GM19463 (cell line): ENCODE measurements at regions not wholly inside any gene's neighbourhood (a gene's known extent, or its start where the extent isn't known, plus 50 kb on each side); places are given as distances from the start of the nearest gene placed in this dataset.
A peak's percentile ranks its signal among the peaks of the same experiment; 100 is the strongest.
"Not testable (repeated sequence)": the region's sequence is repeated elsewhere in the genome, so short reads cannot be mapped to it uniquely, and the experiment has no call there.

Experiments used
- ATAC-seq: cut with Tn5 transposase; IDR thresholded peaks from one replicate; pipeline ENCODE4 v1.9.1; 2021; ENCODE audit warnings: mild to moderate bottlenecking, moderate library complexity; ENCODE audit not compliant: unreplicated experiment

DNA sequence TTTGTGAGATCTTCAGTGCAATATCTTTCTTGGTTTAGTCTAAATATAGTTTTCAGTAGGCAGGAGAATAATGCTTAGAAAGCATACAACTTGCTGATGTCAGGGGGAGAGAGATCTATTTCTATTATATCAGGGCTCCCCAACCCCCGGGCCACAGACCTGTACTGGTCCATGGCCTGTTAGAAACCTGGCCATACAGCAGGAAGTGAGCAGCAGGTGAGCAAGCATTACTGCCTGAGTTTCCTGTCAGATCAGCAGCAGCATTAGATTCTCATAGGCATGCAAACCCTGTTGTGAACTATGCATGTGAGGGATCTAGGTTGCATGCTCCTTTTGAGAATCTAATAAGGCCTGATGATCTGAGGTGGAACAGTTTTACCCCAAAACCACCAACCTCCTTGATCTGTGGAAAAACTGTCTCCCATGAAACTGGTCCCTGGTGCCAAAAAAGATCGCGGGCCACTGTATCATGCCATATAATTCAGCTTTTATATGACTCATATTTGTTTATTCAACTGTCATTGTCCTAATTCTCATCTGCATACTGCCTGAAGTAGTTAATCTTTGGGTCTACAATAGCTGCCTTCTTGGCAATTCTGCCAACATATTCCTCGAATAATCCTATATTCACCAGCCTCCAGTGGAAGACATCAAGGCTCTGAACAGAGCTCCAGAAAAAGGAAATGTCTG lies 163.6 kb upstream of the DYRK2 start:
- no peak for ATAC-seq

DNA sequence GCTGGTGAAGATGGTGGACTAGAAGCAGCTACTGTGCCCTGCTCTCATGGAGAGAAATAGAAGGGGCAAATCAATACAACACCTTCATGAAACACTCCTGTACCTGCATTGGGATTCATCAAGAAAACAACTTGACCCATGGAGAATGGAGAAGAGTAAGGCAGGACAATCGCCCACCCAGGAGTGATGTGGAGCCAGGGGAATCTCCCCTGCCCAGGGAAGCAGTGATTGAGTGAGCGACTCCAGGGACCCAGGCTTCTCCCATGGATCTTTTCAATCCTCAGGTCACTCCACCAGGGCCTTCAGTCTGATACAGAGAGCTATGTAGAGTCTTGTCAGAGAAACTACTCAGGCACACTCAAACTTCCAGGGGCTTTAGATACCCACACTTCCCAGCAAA lies 161.9 kb upstream of the DYRK2 start:
- ATAC-seq, result no peak

DNA sequence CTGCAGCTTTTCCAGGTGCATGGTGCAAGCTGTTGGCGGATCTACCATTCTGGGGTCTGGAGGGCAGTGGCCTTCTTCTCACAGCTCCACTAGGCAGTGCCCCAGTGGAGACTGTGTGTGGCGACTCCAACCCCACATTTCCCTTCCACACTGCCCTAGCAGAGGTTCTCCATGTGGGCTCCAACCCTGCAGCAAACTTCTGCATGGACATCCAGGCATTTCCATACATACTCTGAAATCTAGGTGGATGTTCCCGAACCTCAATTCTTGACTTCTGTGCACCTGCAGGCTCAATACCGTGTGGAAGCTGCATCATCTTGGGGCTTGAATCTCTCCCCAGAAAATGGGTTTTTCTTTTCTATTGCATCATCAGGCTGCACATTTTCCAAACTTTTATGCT lies 160.2 kb upstream of the DYRK2 start:
- not testable (repeated sequence) for ATAC-seq

DNA sequence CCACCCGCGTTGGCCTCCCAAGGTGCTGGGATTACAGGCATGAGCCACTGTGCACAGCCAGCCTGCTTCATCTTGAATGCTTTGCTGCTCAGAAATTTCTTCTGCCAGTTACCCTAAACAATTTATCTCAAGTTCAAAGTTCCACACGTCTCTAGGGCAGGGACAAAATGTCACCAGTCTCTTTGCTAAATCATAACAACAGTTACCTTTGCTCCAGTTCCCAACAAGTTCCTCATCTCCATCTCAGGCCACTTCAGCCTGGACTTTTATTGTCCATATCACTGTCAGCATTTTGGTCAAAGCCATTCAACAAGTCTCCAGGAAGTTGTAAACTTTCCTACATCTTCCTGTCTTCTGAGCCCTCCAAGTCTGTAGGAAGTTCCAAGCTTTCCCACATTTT lies 159.5 kb upstream of the DYRK2 start:
- ATAC-seq, result no peak

DNA sequence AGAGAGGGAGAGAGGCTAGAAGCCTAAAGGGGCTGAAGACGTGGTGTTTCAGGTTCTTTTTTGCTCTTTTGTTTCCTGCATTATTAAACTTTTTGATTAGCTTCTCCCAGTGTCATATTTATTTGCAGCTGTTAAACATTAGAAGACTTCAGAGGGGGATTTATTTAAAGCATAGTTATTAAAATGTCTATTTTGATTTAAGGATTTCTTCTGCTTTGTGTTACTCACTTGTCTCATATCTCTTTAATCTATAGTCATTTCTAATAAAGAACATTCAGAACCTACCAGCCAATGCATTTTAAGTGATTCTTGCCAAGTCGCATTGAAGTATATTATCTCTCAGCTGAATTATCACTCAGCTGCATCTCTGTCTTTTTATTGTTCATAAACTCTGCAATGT lies 152.0 kb upstream of the DYRK2 start:
- ATAC-seq, result no peak

DNA sequence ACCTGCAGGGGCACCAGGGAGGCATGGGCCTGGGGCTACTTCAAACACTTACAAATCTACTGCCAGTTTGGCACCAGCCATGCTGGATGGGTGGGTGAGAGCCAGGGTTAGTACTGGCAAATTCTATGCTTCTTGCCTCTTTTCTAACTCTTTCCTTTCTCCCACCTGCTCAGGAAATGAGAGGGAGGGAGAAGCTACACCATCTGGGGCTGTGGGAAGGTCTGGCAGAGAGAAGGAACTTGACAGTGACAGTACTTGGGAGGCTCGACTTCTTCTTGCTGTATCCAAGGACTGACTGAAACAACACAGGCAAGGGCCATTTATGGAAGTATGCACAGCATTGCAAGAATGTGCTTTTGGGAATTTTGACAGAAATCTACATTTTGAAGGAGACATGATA lies 149.6 kb upstream of the DYRK2 start:
- ATAC-seq, result no peak

DNA sequence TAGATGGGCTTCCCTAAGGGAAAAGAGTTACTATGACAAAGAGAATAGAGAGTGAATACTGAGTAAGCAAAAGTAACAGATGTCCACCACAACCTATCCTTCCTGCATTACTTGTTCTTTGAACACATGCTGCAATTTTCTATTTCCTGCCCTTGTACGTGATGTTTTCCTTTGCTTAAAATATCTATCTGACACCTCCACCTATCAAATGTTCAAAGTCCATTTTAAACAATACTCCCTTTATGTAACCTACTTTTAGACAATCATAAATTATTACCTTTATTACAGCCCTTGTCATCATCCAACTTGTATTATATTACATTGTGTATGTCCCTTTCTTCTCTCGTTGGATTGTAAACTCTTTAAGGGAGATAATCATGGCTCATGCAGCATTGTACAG lies 147.2 kb upstream of the DYRK2 start:
- ATAC-seq, result no peak

DNA sequence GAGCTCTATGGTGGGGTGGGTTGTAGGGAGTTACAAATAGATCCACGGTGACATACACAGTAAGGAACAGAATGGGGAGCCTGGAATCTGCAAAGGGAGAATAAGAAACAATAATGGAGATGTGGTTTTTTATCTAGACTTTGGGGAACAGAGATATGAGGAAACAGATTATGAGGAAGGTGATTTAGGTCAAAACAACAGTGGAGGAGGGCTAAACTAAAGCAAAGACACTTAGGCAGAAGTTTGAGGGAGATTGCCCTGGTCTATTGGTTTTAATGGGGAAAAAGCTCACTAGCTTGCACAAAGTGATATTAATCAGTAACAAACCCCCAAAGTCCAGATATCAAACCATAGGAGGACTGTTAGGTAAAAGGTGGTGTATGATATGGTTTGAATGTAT lies 144.5 kb upstream of the DYRK2 start:
- no peak for ATAC-seq

DNA sequence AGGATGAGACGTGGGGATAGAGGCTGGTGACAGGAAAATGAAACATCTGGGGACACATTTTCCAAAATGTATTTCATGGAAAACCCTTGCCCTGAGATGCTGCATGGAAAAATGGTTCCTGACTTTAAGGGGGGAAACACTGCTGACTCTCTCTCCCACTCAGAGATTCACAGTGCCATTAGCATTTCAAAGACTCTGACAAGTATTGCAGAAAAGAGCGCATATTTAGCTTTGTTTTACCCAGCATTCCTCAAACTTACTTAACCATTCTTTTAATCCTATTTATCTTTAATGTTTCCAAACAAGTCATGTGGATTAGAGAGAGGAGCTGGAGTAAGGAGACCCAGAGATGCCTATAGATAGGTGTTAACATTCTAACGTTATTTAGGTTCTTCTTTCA lies 141.8 kb upstream of the DYRK2 start:
- ATAC-seq, result no peak

DNA sequence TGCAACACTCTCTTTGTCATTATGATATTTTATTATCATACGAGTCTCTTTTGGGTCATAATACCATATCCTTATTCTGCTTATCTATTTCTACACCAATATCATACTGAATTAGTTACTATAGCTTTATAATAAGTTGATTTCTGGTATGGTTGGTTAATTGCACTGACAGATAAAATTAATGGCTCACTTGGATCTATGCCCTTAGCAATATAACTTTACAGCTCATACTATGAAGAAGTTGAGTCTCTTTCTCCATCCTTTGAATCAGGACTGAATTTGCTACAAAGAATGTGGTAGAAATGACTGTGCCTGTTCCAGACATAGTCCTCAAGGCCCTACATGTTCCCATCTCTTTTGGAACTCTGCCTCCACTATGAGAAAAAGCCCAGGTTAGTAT lies 139.7 kb upstream of the DYRK2 start:
- ATAC-seq, result no peak

DNA sequence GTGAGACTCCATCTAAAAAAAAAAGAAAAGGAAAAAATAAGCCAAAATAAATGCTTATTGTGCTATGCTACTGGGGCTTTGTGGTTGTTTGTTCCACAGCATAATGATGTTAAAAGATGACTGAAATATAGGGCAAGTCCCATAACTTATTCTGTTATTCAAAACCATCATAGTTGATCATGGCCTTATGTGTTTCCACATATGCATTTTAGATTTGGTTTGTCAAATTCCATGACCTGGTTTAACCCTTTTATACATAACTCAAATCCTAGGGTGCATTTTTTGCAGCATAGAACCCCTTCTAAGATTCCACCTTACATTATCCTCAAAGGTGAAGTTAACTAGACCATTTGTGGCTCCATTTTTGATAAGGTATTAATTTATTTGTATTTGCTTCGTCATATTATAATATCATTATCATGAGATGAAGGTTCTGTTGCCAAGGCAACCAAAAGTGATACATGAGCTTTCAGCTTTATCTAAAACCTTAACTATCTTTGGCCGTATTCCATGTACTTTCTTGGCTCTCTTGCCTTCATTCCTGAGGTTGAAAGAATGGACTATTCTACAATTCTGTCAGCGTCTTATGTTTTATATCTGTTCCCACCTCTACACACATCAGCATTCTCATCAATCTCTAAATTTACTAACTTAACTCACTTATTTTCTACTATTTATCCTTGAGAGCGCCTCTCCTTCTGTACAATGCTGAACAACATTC lies 138.7 kb upstream of the DYRK2 start:
- ATAC-seq, result no peak

DNA sequence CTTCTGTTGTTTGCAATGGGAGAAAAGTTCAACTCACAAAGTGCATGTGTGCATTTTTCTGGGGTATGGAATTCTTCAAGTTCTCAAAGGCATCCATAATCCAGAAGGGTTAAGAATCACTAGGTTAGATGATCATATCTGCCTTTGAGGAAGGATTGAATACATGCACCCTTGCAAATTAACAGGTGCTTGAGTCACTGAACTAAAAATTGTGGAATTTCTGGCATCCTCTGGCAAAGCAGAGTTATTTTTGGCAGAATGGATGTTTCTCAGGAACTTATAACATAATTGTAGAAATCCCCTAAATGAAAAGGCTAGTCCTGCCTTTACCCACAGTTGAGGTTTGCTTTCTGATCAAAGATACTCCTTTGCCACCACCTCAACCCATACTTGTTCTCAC lies 136.5 kb upstream of the DYRK2 start:
- ATAC-seq, result no peak

DNA sequence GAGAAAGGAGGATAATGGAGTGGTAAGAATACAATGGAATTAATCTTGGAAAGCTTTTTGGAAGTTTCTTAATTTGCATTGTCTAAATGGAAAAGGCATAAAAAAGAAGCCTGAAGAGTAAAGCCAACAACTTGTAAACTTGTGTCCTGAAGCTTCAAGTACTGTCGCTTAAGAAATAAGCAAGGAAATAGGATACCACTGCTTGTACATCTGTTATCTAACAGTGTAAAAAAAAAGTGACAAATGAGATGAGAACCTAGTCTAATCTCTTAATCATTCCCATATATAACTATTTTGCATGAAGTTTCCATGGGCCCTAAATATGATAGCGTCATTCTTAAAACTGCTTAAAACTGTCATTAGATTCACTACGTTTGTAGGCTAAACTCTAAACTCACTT lies 134.0 kb upstream of the DYRK2 start:
- no peak for ATAC-seq

DNA sequence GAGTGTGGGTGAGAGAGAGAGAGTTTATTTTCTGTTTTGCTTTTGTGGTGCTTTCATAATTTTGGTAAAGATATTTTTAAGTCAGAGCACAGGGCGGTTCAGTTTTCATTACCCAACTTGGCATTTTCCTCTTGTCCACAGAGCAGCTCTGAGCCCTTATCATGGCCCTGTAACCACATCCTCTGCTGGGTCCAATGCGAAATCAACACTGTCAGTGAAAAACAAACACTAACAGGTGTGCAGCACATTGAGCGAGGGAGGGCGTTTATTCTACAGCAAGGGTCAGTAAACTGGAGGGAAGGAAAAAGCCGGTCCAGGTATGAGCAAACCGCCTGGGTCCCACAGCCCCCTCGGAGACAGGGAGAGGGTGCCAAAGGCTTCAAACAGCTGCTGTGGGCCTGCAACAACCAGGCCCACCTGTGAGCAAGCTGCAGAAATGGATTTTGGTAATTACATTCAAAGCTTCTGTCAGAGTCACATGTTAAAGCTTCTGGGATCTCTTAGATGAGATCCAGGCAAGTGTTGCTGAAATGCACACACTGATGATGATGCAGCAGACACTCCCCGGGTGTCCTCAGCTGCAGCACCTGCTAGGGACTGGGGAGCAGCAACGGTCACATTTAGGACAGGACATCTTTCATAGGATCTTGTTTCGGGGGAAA lies 132.7 kb upstream of the DYRK2 start:
- ATAC-seq, result peak; percentile 81

DNA sequence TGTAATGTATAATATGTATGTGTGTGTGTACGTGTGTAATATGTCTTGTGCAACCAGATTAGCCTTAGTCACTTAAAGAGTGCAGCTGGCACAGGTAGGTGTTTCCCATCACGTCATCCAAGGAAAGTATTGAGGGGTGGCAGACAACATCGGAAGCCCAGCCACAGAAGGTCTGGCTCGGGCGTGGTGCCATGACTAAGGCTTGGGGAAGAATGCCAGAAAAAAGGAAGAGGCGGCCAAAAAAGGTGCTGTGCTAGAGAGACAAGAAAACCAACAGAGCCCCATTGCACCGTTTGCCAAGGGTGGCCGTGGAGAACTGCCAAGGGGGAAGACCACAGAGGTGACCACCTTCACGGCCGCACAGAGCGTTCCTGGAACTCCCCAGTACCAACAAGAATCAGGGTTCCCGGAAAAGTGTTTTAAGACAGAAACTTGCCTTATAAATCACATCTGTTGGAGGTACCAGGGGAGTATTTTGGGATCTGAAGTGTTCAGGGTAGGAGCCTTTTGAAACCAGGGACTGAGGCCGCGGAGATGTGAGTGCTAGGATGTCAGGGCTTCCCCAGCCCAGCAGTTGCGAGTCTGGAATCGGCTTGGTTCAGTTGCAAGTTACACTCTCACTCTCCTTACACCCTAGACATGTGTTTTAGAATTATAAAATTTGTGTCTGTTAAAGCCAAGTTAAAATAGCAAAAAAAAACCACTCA lies 131.2 kb upstream of the DYRK2 start:
- no peak for ATAC-seq

DNA sequence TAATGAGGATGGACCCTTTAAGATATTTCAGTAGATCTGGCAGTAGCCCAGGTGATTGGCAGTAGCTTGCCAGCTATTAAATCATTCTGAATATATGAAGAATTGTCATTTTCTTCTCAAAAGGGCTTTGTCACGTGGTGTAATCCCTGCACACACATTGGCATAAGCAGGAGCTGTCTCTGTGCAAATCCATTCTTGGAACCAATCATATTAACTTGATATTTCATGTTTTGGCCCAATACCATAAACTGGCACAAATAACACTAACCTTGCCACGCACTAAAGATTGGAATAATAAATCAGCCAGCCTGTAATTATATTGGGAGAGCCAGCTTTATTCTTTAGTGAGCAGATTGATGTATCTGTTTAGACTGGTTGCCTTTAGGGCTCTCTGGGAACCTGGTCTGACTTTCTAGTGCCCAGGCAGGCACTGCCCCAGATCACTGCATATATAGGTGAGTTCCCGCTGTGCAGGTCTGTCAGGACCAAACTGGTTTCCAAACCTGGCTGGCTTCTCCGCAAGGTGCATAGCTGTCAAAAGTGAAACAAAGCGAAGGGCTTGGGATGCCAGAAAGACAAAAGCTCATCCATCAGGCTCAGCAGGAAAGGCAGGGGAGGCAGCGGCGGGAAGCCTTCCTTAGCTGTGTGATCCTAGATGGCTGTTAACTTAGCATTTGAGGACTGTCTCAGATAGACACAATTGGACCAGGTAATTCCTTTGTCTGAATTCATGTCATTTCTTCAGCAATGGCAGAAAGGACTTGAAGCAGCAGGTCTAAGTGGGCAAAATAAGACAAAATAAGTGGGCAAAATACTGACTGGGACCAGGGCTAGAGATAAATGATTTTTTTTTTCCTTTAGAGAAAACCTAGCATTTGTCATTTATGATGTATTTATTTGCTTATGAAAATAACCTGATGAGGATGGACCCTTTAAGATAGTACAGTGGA lies 128.8 kb upstream of the DYRK2 start:
- ATAC-seq, result no peak

DNA sequence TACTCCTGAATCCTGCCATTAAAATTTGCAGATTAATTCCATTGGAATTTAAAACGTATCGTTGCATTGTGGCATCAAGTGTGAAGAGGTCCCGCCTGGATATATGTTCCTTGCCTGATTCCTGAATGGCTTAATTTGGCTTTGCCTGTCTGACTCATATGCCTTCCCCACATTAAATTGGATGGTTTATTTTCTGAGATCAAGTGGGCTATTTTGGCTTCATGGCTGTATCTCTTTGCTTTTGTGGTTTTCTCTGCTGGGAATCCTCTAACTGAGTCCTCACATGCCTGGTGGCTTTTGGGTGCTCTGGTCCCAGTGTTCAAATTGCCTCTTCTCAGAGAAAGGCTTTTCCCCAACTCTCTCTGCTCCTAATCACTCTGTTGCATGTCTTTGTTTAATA lies 127.9 kb upstream of the DYRK2 start:
- no peak for ATAC-seq

DNA sequence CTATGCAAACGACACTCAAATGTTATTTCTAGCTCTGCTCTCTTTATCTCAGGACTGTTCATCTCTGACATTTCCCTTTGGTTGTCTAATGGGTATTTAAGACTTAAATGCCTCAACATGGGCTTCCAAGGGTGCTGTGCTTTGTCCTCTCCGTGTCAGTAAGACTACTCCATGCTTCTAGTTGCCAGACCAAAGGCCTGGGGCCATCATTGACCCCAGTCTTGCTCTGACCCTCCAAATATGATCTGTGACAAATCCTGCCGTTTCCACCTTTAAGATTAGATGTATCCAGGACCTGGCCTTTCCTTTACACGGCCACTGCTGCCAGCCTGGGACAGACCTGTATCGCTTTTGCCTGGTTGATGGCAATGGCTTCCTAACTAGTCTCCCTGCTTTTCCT lies 126.3 kb upstream of the DYRK2 start:
- no peak for ATAC-seq

DNA sequence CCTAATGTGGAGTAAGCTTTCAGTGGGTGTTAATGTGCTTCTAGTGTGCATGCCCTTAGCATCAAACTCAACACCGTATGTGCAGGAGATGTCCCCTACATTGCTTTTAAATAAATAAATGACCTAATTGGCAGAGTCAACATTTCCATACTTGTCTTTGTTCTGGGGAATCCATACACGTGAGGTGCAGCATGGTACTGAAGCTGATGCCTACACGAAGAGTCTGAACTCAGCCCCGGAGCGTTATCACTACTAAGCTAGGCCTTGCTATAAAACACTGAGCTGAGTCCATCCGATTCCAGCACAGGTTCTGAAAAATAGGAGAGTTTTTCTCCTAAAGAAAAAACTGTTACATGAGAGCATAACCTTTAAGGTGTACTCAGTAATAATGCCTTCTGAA lies 125.0 kb upstream of the DYRK2 start:
- no peak for ATAC-seq

DNA sequence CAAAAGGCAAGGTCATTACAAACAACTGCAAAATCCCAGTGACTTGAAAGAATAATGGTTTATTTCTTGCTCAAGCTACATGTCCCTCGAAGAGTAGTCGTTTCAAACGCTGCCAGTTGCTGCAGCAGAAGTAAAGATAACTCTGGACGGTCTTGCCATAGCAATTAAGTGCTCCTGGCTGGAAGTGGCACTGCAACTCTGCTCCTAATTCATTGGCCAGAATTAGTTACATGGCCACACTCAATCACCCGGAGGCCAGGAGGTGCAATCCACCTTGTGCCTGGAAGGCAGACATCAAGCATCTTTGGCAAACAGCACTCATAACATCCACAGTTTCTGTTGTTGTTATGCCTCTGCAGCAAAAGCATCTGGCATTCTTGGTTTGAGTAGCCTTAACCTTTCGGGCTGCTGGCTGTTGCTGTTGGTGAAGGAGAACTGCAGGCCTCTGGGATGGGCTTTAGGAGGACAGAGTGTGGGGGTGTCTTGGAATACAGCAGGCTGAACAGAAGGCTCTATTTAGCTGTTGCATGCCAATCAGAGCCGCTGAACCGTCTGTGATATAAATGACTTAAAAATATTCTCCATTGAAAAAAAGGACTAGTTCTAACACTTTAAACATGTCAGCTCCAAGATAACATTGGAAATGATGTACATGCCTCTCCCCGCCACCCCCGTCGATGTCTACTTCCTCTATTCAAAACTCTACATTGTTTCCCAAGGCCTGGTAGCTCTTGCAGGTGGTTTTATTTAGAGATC lies 123.5 kb upstream of the DYRK2 start:
- no peak for ATAC-seq
